ENCODE measurements at regions not wholly inside any gene's neighbourhood (a gene's known extent, or its start where the extent isn't known, plus 50 kb on each side); places are given as distances from the start of the nearest gene placed in this dataset.

GRCh38 chr14:51501746-51502145 lies 150.0 kb upstream of the FRMD6 start:
- no peak for TF ChIP-seq USF2 (IDR thresholded peaks at IDR 0.05; ENCODE audit: borderline replicate concordance, low read depth, low read length)
- TF ChIP-seq EP300 (IDR thresholded peaks at IDR 0.05; ENCODE audit: borderline replicate concordance in 1 of 2, low read depth in 1 of 2, low read length in 1 of 2): no peak
- no peak for TF ChIP-seq TAF1 (IDR thresholded peaks at IDR 0.05; ENCODE audit: borderline replicate concordance, low read depth, low read length)
- TF ChIP-seq GABPA (IDR thresholded peaks at IDR 0.05; ENCODE audit: low read depth): no peak
- TF ChIP-seq POLR2AphosphoS5 (IDR thresholded peaks at IDR 0.05; ENCODE audit: low read depth, low read length): no peak
- no peak for TF ChIP-seq TEAD4 (IDR thresholded peaks at IDR 0.05; ENCODE audit: borderline replicate concordance, insufficient read depth)
- no peak for TF ChIP-seq CTCF (IDR thresholded peaks at IDR 0.05)
- TF ChIP-seq RAD21 (IDR thresholded peaks at IDR 0.05; ENCODE audit: low read length): no peak
- TF ChIP-seq, protein P1, sequence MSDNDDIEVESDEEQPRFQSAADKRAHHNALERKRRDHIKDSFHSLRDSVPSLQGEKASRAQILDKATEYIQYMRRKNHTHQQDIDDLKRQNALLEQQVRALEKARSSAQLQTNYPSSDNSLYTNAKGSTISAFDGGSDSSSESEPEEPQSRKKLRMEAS (IDR thresholded peaks at IDR 0.05; ENCODE audit: low read depth): no peak
- TF ChIP-seq FOSL2 (IDR thresholded peaks at IDR 0.05; ENCODE audit: borderline replicate concordance, low read depth): no peak

All from SK-N-SH (cell line).